AG04449 (cell line): ENCODE measurements at regions not wholly inside any gene's neighbourhood (a gene's known extent, or its start where the extent isn't known, plus 50 kb on each side); places are given as distances from the start of the nearest gene placed in this dataset.

ENCODE experiments used
- CTCF ChIA-PET: fragments of 350-600 bp; formaldehyde crosslinking; extraction: SDS; loops from one replicate; lab custom pipeline; 2021; ENCODE audit warnings: antibody characterized with exemption; lab: Yijun Ruan, JAX
- POLR2A ChIA-PET: fragments of 400-600, 350-600 bp; formaldehyde crosslinking; extraction: SDS; loops from one replicate; lab custom pipeline; 2020; ENCODE audit warnings: antibody characterized with exemption, inconsistent platforms; lab: Yijun Ruan, JAX
- DNase-seq: peaks from one replicate; pipeline ENCODE4 v3.0.0-alpha.2; 2010; ENCODE audit warnings: low read depth, low spot score
- H3K4me3 ChIP-seq: 2 replicates; pipeline ENCODE4 v1.5.1; 2011; ENCODE audit warnings: low read depth, mild to moderate bottlenecking, control low read depth, low read length
- CTCF ChIP-seq: IDR thresholded peaks from one replicate; pipeline ENCODE4 v1.5.1; 2011; ENCODE audit warnings: mild to moderate bottlenecking, moderate library complexity, low read length, control low read depth, inconsistent platforms; ENCODE audit not compliant: insufficient read depth; ENCODE audit errors: missing control alignments

DNA sequence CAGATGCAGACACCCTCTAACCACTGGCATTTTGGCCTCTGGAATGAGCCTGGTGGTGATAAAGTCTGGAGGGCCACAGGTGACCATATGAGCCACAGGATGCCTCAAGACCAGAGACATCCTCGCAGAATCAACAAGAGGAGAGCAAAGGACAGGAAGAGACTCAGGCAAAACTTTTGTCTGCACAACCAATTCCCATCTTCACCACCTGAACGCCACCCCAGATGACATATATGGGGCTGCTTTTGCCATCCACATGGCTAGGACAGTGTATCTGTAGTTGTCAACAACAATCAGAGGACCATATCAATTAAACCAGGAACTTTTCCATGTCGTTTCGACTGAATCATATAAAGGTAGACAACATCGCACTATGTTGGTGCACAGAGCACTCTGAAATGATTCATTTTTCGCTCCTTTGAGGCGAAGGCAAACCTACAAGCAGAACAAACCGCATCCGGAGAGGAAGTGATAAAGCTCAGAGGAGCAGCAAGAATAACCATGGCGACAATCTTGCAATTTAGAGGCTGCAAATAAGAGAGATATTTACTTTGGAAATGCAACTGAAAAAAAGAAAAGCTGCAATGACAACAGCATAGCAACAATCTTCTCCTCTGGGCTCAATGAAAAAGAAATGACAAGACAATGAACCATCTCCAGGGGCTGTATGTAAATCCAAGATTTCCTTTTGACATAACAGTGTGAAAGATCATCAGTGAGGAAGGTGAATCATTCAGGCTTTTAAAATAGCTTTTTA lies 204.5 kb downstream of the ARL4C start:
- POLR2A ChIA-PET = no interaction called here
- CTCF ChIA-PET = interaction anchor here (0.7 to 3.9 kb wide), 5 partner anchors 12 to 253 kb away, joined by 3 to 23 read pairs (median 13); partner anchors contain the start of gene ARL4C

DNA sequence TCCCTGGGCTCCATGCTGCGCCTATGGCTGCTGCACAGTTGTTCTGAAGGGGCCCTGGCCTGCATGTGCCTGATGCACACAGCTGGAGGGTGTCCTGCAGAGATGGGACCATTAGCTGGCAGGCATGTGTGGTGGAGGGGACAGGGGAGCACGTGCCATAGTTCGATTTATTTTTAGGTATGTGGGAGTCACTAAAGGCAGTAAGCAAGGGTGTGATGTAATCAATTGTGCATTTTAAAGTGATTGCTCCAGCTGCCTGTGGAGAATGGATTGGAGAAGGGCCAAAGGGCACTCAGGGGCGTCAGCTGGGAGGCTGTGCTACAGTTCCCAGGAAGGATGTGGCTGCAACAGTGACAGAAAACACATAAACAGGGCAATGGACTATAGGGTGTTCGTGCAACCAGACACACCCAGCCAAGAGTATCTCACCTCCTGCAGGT lies 205.1 kb downstream of the ARL4C start:
- no peak overlapping the region for H3K4me3 ChIP-seq
- ChIA-PET CTCF (interaction anchor here (0.7 to 3.9 kb wide), 8 partner anchors 7 to 254 kb away, joined by 3 to 23 read pairs (median 9); partner anchors contain the start of gene ARL4C), POLR2A (interaction anchor here (0.8 kb wide), 1 partner anchor 159 kb away, joined by 3 read pairs; no protein-coding TSS in a partner anchor)
- peak; percentile 60 for DNase-seq
- no peak for TF ChIP-seq CTCF

More for the DNA sequence above, 204.5 kb downstream of the ARL4C start:
- no peak for DNase-seq
- TF ChIP-seq CTCF = no peak
- no peak overlapping the region for H3K4me3 ChIP-seq

DNA sequence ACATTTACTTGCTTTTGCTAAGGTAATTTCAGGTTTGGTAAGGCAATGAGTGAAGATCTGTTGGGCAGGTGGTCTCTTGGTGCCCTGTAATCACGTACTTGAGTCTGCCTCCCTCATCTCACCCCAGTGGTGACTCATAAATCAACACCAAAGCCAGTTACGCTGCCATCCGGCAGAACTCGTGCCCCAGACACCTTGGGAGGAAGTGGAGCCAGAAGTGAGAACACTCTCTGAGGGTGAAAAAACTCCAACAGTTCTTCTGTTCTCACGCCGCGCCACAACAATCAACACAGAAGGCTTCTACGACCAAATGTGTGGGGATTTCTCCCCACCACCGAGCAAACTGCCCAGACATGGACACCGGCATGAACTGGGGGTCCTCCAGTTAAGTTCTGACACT lies 206.2 kb downstream of the ARL4C start:
- CTCF ChIA-PET = interaction anchor here (1.0 to 3.8 kb wide), 9 partner anchors 8 to 826 kb away, joined by 3 to 23 read pairs (median 5); partner anchors contain the start of gene ARL4C

DNA sequence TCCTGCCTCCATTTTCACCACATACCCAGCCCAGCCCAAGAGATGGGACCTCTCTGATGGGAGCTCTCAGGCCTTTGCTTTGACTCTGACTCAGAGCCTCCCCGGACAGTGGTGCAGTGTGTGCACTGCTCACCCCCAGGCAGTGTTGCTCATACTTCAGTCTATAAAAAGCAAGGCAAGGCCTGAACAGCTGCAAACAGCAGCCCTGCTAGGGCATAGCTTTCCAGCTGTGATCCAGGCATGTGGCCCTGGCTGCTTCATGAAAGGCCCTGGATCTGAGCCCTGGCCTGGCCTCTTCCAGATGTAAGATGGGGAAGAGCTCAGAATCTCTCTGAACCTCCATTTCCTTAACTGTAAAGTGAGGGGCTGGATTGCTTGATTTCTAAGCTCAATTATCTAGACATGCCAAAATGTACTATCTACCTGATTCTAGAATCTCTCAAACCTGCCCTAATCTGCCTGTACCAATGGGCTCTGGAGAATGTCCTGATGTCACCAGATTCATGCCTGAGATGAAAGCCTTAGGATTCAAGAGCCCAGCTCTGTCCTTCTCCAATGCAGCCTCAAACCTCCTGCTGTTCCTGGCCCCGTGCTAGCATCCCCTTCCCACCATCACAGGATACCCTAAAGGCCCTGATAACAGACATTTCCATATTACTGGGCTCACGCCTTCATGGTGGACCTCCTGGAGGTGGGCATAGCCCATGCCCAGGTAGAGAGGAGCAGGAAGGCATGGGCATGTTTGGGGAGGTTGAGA lies 206.9 kb downstream of the ARL4C start:
- TF ChIP-seq CTCF = no peak
- DNase-seq = no peak
- CTCF ChIA-PET = interaction anchor here (0.7 to 3.9 kb wide), 19 partner anchors 9 to 827 kb away, joined by 3 to 26 read pairs (median 5); partner anchors contain the start of gene ARL4C
- no peak overlapping the region for H3K4me3 ChIP-seq
- POLR2A ChIA-PET = interaction anchor here (0.7 to 1.0 kb wide), 5 partner anchors 32 to 207 kb away, joined by 3 to 8 read pairs (median 5); partner anchors contain the start of gene ARL4C

More for the DNA sequence above, 206.2 kb downstream of the ARL4C start:
- POLR2A ChIA-PET = interaction anchor here (0.7 kb wide), 1 partner anchor 87 kb away, joined by 5 read pairs; no protein-coding TSS in a partner anchor
- DNase-seq = no peak
- no peak for TF ChIP-seq CTCF
- H3K4me3 ChIP-seq = no peak overlapping the region

DNA sequence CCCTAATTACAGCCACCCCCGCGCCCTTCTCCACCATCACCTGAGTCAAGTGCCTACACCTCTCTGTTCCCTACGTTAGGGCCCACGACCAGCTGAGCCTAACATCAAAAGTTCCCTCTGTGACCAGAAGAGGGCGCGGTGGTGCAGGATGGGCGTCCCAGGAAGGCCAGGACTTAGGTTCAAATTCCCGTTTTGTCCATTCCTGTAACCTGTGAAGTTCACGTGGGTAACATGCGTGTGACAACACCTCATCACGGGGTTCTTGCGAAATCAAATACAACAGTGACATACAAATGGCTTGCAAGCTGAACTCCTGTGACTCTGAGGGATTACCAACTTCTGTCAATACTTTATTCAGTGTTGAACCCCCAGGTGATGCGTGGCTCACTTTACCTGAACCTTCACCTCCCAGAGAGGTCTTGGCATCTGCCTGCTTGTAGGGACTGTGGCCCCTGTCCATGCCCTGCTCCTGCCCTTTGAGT lies 207.9 kb downstream of the ARL4C start:
- no peak overlapping the region for H3K4me3 ChIP-seq
- TF ChIP-seq CTCF = peak; percentile 74
- ChIA-PET POLR2A (no interaction called here), CTCF (interaction anchor here (0.7 to 3.9 kb wide), 22 partner anchors 10 to 828 kb away, joined by 3 to 26 read pairs (median 4); partner anchors contain the start of gene ARL4C)
- DNase-seq = no peak
